GM12891 (cell line): ENCODE measurements at regions not wholly inside any gene's neighbourhood (a gene's known extent, or its start where the extent isn't known, plus 50 kb on each side); places are given as distances from the start of the nearest gene placed in this dataset.

Experiments used
- PAX5 ChIP-seq: IDR thresholded peaks from 2 replicates; pipeline ENCODE4 v1.6.1; 2011; ENCODE audit warnings: low read length, moderate library complexity, mild to moderate bottlenecking; ENCODE audit not compliant: insufficient read depth, severe bottlenecking
- POLR2A ChIP-seq: IDR thresholded peaks from 2 replicates; pipeline ENCODE4 v1.6.1; 2011; ENCODE audit warnings: low read depth, low read length, control low read depth
- POLR2AphosphoS5 ChIP-seq: IDR thresholded peaks from 2 replicates; pipeline ENCODE4 v1.6.1; 2011; ENCODE audit warnings: low read depth, low read length, control low read depth
- SPI1 ChIP-seq: IDR thresholded peaks from 2 replicates; pipeline ENCODE4 v1.6.1; 2011; ENCODE audit warnings: low read depth, low read length, control low read depth
- TAF1 ChIP-seq: IDR thresholded peaks from 2 replicates; pipeline ENCODE4 v1.6.1; 2011; ENCODE audit warnings: low read depth, low read length, control low read depth

GRCh38 chr2:164103271-164103670 is 367.5 kb upstream of the FIGN start:
- TF ChIP-seq POLR2A (no peak), TAF1 (no peak), PAX5 (no peak), POLR2AphosphoS5 (no peak), SPI1 (no peak)
